ENCODE measurements at regions not wholly inside any gene's neighbourhood (a gene's known extent, or its start where the extent isn't known, plus 50 kb on each side); places are given as distances from the start of the nearest gene placed in this dataset.

DNA sequence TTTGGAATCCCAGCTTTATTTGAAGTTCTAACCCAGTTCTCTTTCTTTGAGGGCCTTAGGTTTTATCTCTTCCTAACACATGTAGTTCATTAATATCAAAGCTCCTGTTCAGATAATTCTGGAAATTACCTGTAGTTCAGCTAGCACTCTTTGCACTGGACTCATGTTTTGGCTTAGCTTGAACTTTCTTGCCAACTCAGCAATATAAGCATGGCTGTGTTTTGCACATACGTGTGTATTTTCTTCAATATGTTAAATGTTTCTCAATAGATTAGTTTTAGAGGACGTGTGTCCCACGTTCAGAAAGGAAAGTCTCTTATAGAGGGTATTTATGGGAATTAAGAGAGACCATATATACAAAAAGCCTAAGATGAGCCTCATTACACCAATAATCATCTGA is 271.8 kb upstream of the USP25 start:
- TF ChIP-seq, protein P1, sequence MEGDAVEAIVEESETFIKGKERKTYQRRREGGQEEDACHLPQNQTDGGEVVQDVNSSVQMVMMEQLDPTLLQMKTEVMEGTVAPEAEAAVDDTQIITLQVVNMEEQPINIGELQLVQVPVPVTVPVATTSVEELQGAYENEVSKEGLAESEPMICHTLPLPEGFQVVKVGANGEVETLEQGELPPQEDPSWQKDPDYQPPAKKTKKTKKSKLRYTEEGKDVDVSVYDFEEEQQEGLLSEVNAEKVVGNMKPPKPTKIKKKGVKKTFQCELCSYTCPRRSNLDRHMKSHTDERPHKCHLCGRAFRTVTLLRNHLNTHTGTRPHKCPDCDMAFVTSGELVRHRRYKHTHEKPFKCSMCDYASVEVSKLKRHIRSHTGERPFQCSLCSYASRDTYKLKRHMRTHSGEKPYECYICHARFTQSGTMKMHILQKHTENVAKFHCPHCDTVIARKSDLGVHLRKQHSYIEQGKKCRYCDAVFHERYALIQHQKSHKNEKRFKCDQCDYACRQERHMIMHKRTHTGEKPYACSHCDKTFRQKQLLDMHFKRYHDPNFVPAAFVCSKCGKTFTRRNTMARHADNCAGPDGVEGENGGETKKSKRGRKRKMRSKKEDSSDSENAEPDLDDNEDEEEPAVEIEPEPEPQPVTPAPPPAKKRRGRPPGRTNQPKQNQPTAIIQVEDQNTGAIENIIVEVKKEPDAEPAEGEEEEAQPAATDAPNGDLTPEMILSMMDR (conservative IDR thresholded peaks at IDR 0.05), result no peak
- no peak for TF ChIP-seq ZFX (IDR thresholded peaks at IDR 0.05)

Data from C4-2B (cell line).